ENCODE measurements at regions not wholly inside any gene's neighbourhood (a gene's known extent, or its start where the extent isn't known, plus 50 kb on each side); places are given as distances from the start of the nearest gene placed in this dataset.

DNA sequence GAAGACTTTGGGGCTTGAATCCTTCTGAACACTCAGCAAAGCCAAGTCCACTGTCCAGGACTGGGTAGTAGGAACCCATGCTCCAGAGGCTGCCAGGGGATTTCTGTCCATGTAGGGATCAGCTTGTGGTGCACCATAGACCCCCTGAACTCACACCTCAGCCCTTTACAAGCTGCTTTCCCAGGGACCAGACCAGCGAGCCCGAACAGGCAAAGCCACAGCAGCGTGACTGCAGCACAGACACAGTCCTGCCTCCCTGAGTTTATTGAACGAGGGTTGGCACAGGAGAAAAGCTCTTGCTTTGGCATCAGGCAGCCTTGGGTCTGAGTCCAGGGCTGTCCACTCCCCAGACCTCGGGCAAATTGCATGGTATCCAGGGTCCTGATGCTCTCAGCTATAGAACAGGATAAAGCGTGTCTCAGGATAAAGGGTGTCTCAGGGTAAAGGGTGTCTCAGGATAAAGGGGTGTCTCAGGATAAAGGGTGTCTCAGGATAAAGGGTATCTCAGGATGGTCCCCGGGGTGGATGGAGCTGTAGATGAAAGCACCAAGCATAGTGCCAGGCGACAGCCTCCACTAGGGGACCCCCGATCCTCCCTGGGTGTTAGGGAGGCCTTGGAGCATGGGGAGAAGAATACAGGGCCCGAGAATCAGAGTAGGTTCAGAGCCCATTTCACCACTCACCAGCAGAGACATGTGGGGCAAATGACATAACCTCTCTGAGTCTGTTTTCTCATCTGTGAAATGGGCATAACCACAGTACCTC, 648.8 kb downstream of the NPHP4 start:
- no peak for DNase-seq (ENCODE audit: low read depth)
- TF ChIP-seq, protein P1, sequence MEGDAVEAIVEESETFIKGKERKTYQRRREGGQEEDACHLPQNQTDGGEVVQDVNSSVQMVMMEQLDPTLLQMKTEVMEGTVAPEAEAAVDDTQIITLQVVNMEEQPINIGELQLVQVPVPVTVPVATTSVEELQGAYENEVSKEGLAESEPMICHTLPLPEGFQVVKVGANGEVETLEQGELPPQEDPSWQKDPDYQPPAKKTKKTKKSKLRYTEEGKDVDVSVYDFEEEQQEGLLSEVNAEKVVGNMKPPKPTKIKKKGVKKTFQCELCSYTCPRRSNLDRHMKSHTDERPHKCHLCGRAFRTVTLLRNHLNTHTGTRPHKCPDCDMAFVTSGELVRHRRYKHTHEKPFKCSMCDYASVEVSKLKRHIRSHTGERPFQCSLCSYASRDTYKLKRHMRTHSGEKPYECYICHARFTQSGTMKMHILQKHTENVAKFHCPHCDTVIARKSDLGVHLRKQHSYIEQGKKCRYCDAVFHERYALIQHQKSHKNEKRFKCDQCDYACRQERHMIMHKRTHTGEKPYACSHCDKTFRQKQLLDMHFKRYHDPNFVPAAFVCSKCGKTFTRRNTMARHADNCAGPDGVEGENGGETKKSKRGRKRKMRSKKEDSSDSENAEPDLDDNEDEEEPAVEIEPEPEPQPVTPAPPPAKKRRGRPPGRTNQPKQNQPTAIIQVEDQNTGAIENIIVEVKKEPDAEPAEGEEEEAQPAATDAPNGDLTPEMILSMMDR (IDR thresholded peaks at IDR 0.05; ENCODE audit: control insufficient read depth, extremely low read depth, insufficient read depth): no peak
- no peak overlapping the region for H3K4me3 ChIP-seq (ENCODE audit: low read depth, low read length)

DNA sequence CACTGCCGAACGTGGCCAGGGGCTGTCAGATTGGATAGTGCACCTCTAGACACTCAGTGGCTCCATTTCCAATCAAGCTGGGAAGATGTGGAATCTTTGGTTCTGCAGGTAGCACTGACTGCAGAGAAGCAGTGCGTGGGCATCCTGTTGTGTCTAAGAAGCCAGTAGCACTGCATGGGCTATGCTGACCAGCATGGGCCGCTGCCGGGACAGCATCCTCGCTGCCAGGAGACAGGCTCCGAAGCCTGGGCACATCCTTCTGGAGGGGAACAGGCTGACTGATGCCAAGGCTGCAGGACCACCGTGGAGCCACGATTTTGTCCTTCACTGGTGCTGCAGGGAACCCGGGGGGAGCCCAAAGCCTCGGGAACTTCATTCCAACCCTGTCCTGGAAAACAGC, 649.4 kb downstream of the NPHP4 start:
- TF ChIP-seq, protein P1 (IDR thresholded peaks at IDR 0.05; ENCODE audit: control insufficient read depth, extremely low read depth, insufficient read depth): no peak
- no peak for DNase-seq (ENCODE audit: low read depth)
- no peak overlapping the region for H3K4me3 ChIP-seq (ENCODE audit: low read depth, low read length)

DNA sequence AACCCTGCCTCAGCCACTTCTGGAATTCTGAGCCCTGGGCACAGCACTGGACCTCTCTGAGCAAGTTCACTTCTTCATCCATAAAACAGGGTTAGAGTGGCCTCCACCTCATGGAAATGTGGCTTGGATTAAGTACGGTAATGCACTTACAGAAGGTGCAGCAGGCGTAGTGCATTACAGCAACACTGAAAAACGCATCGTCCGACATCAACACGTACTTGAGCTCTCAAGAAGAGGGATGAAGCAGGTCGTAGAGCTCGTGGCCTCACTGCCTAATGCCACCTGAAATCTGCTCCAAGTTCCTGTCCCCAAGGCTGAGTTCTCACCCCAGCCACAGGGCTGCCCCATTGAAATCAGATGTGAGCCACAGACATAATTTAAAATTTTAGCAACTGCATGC, 650.1 kb downstream of the NPHP4 start:
- TF ChIP-seq, protein P1 (IDR thresholded peaks at IDR 0.05; ENCODE audit: control insufficient read depth, extremely low read depth, insufficient read depth): no peak
- H3K4me3 ChIP-seq (ENCODE audit: low read depth, low read length): no peak overlapping the region
- no peak for DNase-seq (ENCODE audit: low read depth)

DNA sequence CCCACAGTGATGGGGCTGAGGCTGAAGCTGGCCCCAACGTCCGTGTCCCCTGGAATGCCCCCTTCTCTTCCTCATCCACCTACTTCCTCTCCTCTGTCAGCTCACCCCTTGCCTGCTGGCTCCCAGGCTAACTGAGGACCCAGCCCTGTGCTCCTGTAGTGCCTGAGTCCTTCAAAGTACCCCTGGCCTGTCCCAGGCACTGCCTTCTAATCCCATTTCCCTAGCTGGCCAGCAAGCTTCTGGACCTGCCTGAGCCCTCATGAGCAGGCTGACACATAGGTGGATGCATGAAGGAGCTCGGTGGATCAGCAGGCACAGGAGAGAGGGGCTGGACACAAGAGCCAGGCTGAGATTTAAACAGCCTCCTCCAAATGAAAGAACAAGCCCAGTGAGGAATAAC, 650.8 kb downstream of the NPHP4 start:
- no peak for DNase-seq (ENCODE audit: low read depth)
- TF ChIP-seq, protein P1 (IDR thresholded peaks at IDR 0.05; ENCODE audit: control insufficient read depth, extremely low read depth, insufficient read depth): no peak
- H3K4me3 ChIP-seq (ENCODE audit: low read depth, low read length): no peak overlapping the region

DNA sequence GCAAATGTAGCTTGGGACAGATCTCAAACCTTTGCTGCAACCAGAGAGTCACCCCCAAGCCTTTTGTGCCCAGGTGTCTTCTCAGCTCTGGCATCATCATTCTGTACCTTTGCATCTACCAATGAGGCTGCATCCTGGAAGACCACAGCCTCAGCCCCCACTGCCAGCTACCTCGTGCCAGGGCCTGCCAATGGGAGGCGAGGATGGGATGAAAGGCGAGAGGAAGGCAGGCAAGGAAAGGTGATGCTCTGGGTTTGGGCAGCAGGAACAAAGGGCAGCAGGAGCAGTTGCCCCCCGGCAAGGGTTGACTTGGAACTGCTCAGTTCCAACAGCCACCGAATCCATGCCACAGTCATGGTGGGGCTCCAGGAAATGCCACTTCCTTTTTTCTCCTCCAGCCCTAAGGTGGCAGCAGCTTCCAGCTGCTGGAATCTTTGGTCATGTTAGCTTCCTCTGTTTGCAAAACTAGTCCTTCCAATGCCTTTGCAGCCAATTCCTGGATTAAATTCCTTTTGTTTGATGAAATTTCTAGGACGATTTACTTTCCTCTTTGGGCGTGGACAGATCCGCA, 651.6 kb downstream of the NPHP4 start:
- TF ChIP-seq, protein P1 (IDR thresholded peaks at IDR 0.05; ENCODE audit: control insufficient read depth, extremely low read depth, insufficient read depth): no peak
- no peak overlapping the region for H3K4me3 ChIP-seq (ENCODE audit: low read depth, low read length)
- DNase-seq (ENCODE audit: low read depth): no peak

DNA sequence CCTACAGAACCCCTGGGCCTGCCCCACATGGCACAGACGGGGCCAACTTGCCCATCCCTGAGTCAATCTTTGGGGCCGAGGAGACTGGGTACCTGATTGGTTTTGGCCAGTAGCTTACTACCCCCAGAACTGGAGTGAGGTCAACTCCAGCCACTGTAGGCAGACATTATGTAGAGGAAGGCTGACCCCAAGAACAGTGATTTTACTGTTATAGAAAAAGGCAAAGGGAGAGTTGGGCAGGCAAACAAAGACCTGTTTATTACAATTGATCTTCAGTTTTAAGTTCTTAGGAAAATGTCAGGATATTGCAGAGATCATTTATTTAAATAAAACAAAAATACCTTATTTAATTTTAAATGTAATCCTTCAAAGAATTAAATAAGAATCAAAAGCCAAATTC, 653.8 kb downstream of the NPHP4 start:
- no peak overlapping the region for H3K4me3 ChIP-seq (ENCODE audit: low read depth, low read length)
- DNase-seq (ENCODE audit: low read depth): no peak
- TF ChIP-seq, protein P1 (IDR thresholded peaks at IDR 0.05; ENCODE audit: control insufficient read depth, extremely low read depth, insufficient read depth): no peak

DNA sequence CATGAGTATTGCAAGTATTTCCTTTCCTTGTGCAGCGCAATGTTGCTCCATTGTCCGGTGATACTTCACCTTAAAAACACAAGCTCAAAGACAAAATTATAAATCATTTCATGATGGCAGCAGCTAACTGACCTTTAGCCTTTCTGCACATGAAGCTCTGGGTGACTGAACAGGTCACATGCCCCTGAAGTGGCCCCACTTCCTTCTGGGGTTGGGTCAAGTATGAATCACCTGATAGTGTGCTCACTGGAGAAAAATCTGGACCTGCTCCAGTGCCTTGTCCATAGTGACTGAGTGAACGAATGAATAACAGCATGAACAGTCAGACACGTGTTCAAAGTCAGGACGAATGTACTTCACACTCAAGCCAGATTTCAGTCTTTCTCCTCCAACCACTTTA, 658.9 kb downstream of the NPHP4 start:
- no peak overlapping the region for H3K4me3 ChIP-seq (ENCODE audit: low read depth, low read length)
- TF ChIP-seq, protein P1 (IDR thresholded peaks at IDR 0.05; ENCODE audit: control insufficient read depth, extremely low read depth, insufficient read depth): no peak
- no peak for DNase-seq (ENCODE audit: low read depth)
